ENCODE measurements at regions not wholly inside any gene's neighbourhood (a gene's known extent, or its start where the extent isn't known, plus 50 kb on each side); places are given as distances from the start of the nearest gene placed in this dataset.

DNA sequence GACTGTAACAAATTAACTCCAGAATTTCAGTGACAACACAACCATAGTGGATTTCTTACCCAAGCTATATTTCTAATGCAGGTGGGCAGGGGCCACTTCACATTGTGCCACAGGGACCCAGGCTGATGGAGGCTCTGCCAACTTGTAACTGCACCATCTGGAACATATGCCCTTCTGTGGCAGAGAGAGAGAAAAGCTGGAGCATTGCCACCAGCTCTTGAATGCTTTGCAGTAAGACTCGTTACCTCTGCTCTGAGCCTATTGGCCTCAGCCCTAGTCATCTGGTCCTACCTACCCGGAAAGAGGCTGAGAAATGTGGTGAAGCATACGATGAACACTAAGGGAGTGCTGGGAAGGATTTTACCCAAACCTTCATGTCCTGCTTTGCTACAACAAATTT is 587.1 kb downstream of the ZNF385D start:
- no peaks in the 10 kb centered on the region for H3K27me3 ChIP-seq (ENCODE audit: control insufficient read depth, insufficient read depth, low read length)
- H3K9ac ChIP-seq (ENCODE audit: low read length in 3 of 3) = no peak overlapping the region
- H3K9me3 ChIP-seq (ENCODE audit: control insufficient read depth in 2 of 3, insufficient read depth in 1 of 3, low read length in 3 of 3) = no peaks in the 10 kb centered on the region
- H3K27ac ChIP-seq (ENCODE audit: low read depth in 2 of 2, low read length in 2 of 2) = no peak overlapping the region
- intact Hi-C loops (cut with DNase I) = no loop called here
- FAIRE-seq (no peak), DNase-seq (no peak)
- TF ChIP-seq, protein P1, sequence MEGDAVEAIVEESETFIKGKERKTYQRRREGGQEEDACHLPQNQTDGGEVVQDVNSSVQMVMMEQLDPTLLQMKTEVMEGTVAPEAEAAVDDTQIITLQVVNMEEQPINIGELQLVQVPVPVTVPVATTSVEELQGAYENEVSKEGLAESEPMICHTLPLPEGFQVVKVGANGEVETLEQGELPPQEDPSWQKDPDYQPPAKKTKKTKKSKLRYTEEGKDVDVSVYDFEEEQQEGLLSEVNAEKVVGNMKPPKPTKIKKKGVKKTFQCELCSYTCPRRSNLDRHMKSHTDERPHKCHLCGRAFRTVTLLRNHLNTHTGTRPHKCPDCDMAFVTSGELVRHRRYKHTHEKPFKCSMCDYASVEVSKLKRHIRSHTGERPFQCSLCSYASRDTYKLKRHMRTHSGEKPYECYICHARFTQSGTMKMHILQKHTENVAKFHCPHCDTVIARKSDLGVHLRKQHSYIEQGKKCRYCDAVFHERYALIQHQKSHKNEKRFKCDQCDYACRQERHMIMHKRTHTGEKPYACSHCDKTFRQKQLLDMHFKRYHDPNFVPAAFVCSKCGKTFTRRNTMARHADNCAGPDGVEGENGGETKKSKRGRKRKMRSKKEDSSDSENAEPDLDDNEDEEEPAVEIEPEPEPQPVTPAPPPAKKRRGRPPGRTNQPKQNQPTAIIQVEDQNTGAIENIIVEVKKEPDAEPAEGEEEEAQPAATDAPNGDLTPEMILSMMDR (IDR thresholded peaks at IDR 0.05; ENCODE audit: borderline replicate concordance, extremely low read depth, insufficient read depth) = no peak
- no peaks in the 10 kb centered on the region for H3K4me1 ChIP-seq (ENCODE audit: control insufficient read depth in 2 of 3, insufficient read depth in 2 of 3, low read depth in 1 of 3, low read length in 3 of 3)
- no peak overlapping the region for H3K4me3 ChIP-seq (ENCODE audit: low read length in 3 of 3)
- H3K36me3 ChIP-seq (ENCODE audit: control insufficient read depth in 2 of 3, insufficient read depth in 3 of 3, low read length in 3 of 3) = no peaks in the 10 kb centered on the region

DNA sequence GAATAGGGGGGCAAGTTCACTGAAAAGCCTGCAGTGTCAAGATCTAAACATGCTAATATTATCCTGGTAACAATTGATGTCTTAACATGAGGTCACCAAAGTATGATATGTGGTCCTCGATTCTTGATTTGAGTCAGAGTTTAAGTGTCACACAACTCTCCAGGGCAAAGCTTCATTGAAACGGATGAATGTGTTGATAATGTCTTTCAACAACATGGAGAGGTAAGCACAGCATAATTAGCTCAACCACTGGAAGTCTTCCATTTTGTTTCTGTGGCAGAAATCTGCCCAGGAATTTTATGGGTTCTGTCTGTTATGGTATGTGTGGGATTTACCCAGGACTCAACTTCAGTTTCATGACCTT is 591.5 kb downstream of the ZNF385D start:
- no peaks in the 10 kb centered on the region for H3K27me3 ChIP-seq (ENCODE audit: control insufficient read depth, insufficient read depth, low read length)
- FAIRE-seq (no peak), DNase-seq (peak in 1 of 5 donors; percentile 1)
- no peaks in the 10 kb centered on the region for H3K9me3 ChIP-seq (ENCODE audit: control insufficient read depth in 2 of 3, insufficient read depth in 1 of 3, low read length in 3 of 3)
- TF ChIP-seq, protein P1 (IDR thresholded peaks at IDR 0.05; ENCODE audit: borderline replicate concordance, extremely low read depth, insufficient read depth) = no peak
- H3K4me1 ChIP-seq (ENCODE audit: control insufficient read depth in 2 of 3, insufficient read depth in 2 of 3, low read depth in 1 of 3, low read length in 3 of 3) = no peaks in the 10 kb centered on the region
- H3K9ac ChIP-seq (ENCODE audit: low read length in 3 of 3) = no peak overlapping the region
- H3K4me3 ChIP-seq (ENCODE audit: low read length in 3 of 3) = no peak overlapping the region
- intact Hi-C loops (cut with DNase I) = no loop called here
- no peaks in the 10 kb centered on the region for H3K36me3 ChIP-seq (ENCODE audit: control insufficient read depth in 2 of 3, insufficient read depth in 3 of 3, low read length in 3 of 3)
- no peak overlapping the region for H3K27ac ChIP-seq (ENCODE audit: low read depth in 2 of 2, low read length in 2 of 2)

DNA sequence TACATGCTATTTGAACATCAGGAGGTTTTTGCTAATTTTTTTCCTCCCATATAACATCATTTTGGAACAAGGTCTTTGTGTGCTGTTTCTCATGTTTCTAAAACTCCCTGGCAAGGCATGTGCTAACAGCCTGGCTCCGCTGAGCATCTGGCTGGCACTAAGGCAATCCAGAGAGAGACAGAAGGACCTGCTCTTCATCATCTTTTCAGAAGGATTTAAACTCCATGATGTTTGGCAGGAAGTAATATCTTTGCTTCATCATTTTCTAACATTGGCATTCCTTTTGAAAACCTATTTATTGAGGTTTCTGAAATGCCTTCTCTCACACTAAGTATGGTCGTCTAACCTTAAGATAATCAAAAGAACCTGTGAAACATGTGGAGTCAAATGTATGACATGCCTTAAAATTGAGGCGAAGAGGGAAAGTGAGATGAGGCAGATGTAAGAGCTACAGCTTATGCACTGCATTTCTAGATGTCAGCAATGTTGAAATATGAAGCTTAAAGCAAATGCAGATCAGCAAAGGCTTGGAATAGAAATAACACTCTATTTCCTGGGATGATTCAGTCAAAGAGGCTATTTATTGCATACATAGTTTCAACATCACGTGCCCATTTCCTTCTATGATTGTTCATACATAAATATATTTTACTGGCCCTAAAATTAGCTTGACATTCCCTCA is 592.0 kb downstream of the ZNF385D start:
- no peak overlapping the region for H3K9ac ChIP-seq (ENCODE audit: low read length in 3 of 3)
- H3K4me3 ChIP-seq (ENCODE audit: low read length in 3 of 3) = no peak overlapping the region
- FAIRE-seq (no peak), DNase-seq (peak in 1 of 5 donors; percentile 16)
- H3K27me3 ChIP-seq (ENCODE audit: control insufficient read depth, insufficient read depth, low read length) = no peaks in the 10 kb centered on the region
- intact Hi-C loops (cut with DNase I) = no loop called here
- H3K36me3 ChIP-seq (ENCODE audit: control insufficient read depth in 2 of 3, insufficient read depth in 3 of 3, low read length in 3 of 3) = no peaks in the 10 kb centered on the region
- H3K27ac ChIP-seq (ENCODE audit: low read depth in 2 of 2, low read length in 2 of 2) = no peak overlapping the region
- TF ChIP-seq, protein P1 (IDR thresholded peaks at IDR 0.05; ENCODE audit: borderline replicate concordance, extremely low read depth, insufficient read depth) = no peak
- no peaks in the 10 kb centered on the region for H3K4me1 ChIP-seq (ENCODE audit: control insufficient read depth in 2 of 3, insufficient read depth in 2 of 3, low read depth in 1 of 3, low read length in 3 of 3)
- no peaks in the 10 kb centered on the region for H3K9me3 ChIP-seq (ENCODE audit: control insufficient read depth in 2 of 3, insufficient read depth in 1 of 3, low read length in 3 of 3)

DNA sequence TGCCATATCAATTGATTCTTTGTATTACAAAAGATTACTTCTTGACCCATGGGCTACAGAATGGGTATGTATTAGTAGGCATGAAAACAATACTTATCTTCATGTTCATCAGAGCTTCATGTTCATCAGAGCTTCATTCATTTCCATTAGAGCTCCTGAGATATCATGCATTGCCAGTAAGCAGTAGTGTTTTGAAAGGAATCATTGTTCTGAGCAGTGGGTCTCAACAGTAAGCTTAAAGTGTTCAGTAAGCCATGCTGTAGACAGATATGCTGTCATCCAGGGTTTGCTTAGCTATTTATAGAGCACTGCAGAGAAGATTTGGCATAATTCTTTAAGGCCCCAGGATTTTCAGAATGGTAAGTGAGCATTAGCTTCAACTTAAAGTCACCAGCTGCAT is 596.1 kb downstream of the ZNF385D start:
- H3K9me3 ChIP-seq (ENCODE audit: control insufficient read depth in 2 of 3, insufficient read depth in 1 of 3, low read length in 3 of 3) = no peaks in the 10 kb centered on the region
- H3K36me3 ChIP-seq (ENCODE audit: control insufficient read depth in 2 of 3, insufficient read depth in 3 of 3, low read length in 3 of 3) = no peaks in the 10 kb centered on the region
- H3K4me1 ChIP-seq (ENCODE audit: control insufficient read depth in 2 of 3, insufficient read depth in 2 of 3, low read depth in 1 of 3, low read length in 3 of 3) = no peaks in the 10 kb centered on the region
- no peak overlapping the region for H3K9ac ChIP-seq (ENCODE audit: low read length in 3 of 3)
- DNase-seq (no peak), FAIRE-seq (no peak)
- H3K27me3 ChIP-seq (ENCODE audit: control insufficient read depth, insufficient read depth, low read length) = no peaks in the 10 kb centered on the region
- TF ChIP-seq, protein P1 (IDR thresholded peaks at IDR 0.05; ENCODE audit: borderline replicate concordance, extremely low read depth, insufficient read depth) = no peak
- no peak overlapping the region for H3K27ac ChIP-seq (ENCODE audit: low read depth in 2 of 2, low read length in 2 of 2)
- H3K4me3 ChIP-seq (ENCODE audit: low read length in 3 of 3) = no peak overlapping the region
- intact Hi-C loops (cut with DNase I) = no loop called here
